ENCODE measurements at regions not wholly inside any gene's neighbourhood (a gene's known extent, or its start where the extent isn't known, plus 50 kb on each side); places are given as distances from the start of the nearest gene placed in this dataset.

GRCh38 chr22:34489861-34490260, 569.6 kb upstream of the LARGE1 start:
- no peak for TF ChIP-seq CTCF (conservative IDR thresholded peaks at IDR 0.05 in 1 of 2, IDR thresholded peaks at IDR 0.05 in 1 of 2; ENCODE audit: low read depth in 1 of 2, low read length in 2 of 2)
- no peak for TF ChIP-seq EZH2 (IDR thresholded peaks at IDR 0.05; ENCODE audit: low read length, missing control alignments)

GRCh38 chr22:34490886-34491285, 570.6 kb upstream of the LARGE1 start:
- no peak for DNase-seq (ENCODE audit: low read depth in 2 of 2)
- Histone ChIP-seq H4K20me1 (ENCODE audit: control insufficient read depth, extremely low read depth, insufficient read depth, low read length) (no peaks in the 10 kb centered on the region), H3K79me2 (ENCODE audit: control insufficient read depth, insufficient read depth, low read length) (no peaks in the 10 kb centered on the region), H3K9me3 (ENCODE audit: control insufficient read depth, insufficient read depth, low read depth, low read length) (no peaks in the 10 kb centered on the region), H3K4me1 (ENCODE audit: control insufficient read depth, extremely low read depth, insufficient read depth, low read length) (no peaks in the 10 kb centered on the region), H3K9ac (ENCODE audit: insufficient read depth, low read length) (no peak overlapping the region), H2AFZ (ENCODE audit: low read length) (no peak overlapping the region), H3K4me2 (ENCODE audit: extremely low read depth, insufficient read depth, low read length) (no peak overlapping the region), H3K27me3 (ENCODE audit: control insufficient read depth, insufficient read depth, low read length) (no peaks in the 10 kb centered on the region), H3K27ac (ENCODE audit: insufficient read depth, low read length) (no peak overlapping the region), H3K36me3 (ENCODE audit: control insufficient read depth, insufficient read depth, low read length) (no peaks in the 10 kb centered on the region), H3K4me3 (replicated peaks in 1 of 4; ENCODE audit: control extremely low read depth in 1 of 4, insufficient read depth in 1 of 4, low read depth in 3 of 4, low read length in 4 of 4) (no peak overlapping the region)
- no peak for TF ChIP-seq CTCF (conservative IDR thresholded peaks at IDR 0.05 in 1 of 2, IDR thresholded peaks at IDR 0.05 in 1 of 2; ENCODE audit: low read depth in 1 of 2, low read length in 2 of 2)
- TF ChIP-seq EZH2 (IDR thresholded peaks at IDR 0.05; ENCODE audit: low read length, missing control alignments) = no peak

More at GRCh38 chr22:34489861-34490260, 569.6 kb upstream of the LARGE1 start:
- no peaks in the 10 kb centered on the region for H3K4me1 ChIP-seq (ENCODE audit: control insufficient read depth, extremely low read depth, insufficient read depth, low read length)
- H3K27ac ChIP-seq (ENCODE audit: insufficient read depth, low read length) = no peak overlapping the region
- H3K9me3 ChIP-seq (ENCODE audit: control insufficient read depth, insufficient read depth, low read depth, low read length) = no peaks in the 10 kb centered on the region
- no peak overlapping the region for H3K4me3 ChIP-seq (replicated peaks in 1 of 4; ENCODE audit: control extremely low read depth in 1 of 4, insufficient read depth in 1 of 4, low read depth in 3 of 4, low read length in 4 of 4)
- H2AFZ ChIP-seq (ENCODE audit: low read length) = no peak overlapping the region
- H3K27me3 ChIP-seq (ENCODE audit: control insufficient read depth, insufficient read depth, low read length) = no peaks in the 10 kb centered on the region
- no peak overlapping the region for H3K9ac ChIP-seq (ENCODE audit: insufficient read depth, low read length)
- no peak overlapping the region for H3K4me2 ChIP-seq (ENCODE audit: extremely low read depth, insufficient read depth, low read length)
- no peaks in the 10 kb centered on the region for H3K36me3 ChIP-seq (ENCODE audit: control insufficient read depth, insufficient read depth, low read length)
- no peak for DNase-seq (ENCODE audit: low read depth in 2 of 2)
- H4K20me1 ChIP-seq (ENCODE audit: control insufficient read depth, extremely low read depth, insufficient read depth, low read length) = no peaks in the 10 kb centered on the region
- H3K79me2 ChIP-seq (ENCODE audit: control insufficient read depth, insufficient read depth, low read length) = no peaks in the 10 kb centered on the region

- no peaks in the 10 kb centered on the region for H3K79me2 ChIP-seq (ENCODE audit: control insufficient read depth, insufficient read depth, low read length)
- H3K27ac ChIP-seq (ENCODE audit: insufficient read depth, low read length) = no peak overlapping the region
- no peak overlapping the region for H2AFZ ChIP-seq (ENCODE audit: low read length)
- no peaks in the 10 kb centered on the region for H3K4me1 ChIP-seq (ENCODE audit: control insufficient read depth, extremely low read depth, insufficient read depth, low read length)
- TF ChIP-seq EZH2 (IDR thresholded peaks at IDR 0.05; ENCODE audit: low read length, missing control alignments) = no peak
- TF ChIP-seq CTCF (conservative IDR thresholded peaks at IDR 0.05 in 1 of 2, IDR thresholded peaks at IDR 0.05 in 1 of 2; ENCODE audit: low read depth in 1 of 2, low read length in 2 of 2) = no peak
- H3K4me2 ChIP-seq (ENCODE audit: extremely low read depth, insufficient read depth, low read length) = no peak overlapping the region
- H3K9ac ChIP-seq (ENCODE audit: insufficient read depth, low read length) = no peak overlapping the region
- no peaks in the 10 kb centered on the region for H3K36me3 ChIP-seq (ENCODE audit: control insufficient read depth, insufficient read depth, low read length)
- H4K20me1 ChIP-seq (ENCODE audit: control insufficient read depth, extremely low read depth, insufficient read depth, low read length) = no peaks in the 10 kb centered on the region
- no peaks in the 10 kb centered on the region for H3K27me3 ChIP-seq (ENCODE audit: control insufficient read depth, insufficient read depth, low read length)
- H3K9me3 ChIP-seq (ENCODE audit: control insufficient read depth, insufficient read depth, low read depth, low read length) = no peaks in the 10 kb centered on the region
- no peak for DNase-seq (ENCODE audit: low read depth in 2 of 2)
- no peak overlapping the region for H3K4me3 ChIP-seq (replicated peaks in 1 of 4; ENCODE audit: control extremely low read depth in 1 of 4, insufficient read depth in 1 of 4, low read depth in 3 of 4, low read length in 4 of 4)
These were observed 572.5 kb upstream of the ISX start for GRCh38 chr22:34493486-34493885.
